GM18858 (cell line): ENCODE measurements at regions not wholly inside any gene's neighbourhood (a gene's known extent, or its start where the extent isn't known, plus 50 kb on each side); places are given as distances from the start of the nearest gene placed in this dataset.

Source experiments
- ATAC-seq: cut with Tn5 transposase; IDR thresholded peaks from one replicate; pipeline ENCODE4 v1.9.1; 2021; ENCODE audit not compliant: unreplicated experiment

DNA sequence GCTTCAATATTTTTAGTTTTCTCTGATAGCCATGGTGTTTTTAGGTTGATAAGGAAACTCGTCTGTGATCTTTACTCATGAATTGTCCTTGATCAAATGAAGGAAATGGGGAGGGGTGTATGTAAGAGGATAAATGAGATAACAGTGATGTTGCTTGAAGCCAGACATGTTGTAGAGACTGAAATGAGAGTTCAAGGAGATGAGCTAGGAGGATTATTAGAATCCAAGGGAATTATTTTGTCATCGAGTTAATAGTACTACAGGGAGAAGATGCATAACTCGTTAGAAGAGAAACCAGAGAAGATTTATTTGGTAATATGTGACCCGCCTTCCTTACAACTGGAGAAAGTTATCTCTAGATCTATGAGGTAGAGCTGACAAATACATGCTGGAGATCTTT lies 371.3 kb upstream of the DDHD1 start:
- no peak for ATAC-seq

DNA sequence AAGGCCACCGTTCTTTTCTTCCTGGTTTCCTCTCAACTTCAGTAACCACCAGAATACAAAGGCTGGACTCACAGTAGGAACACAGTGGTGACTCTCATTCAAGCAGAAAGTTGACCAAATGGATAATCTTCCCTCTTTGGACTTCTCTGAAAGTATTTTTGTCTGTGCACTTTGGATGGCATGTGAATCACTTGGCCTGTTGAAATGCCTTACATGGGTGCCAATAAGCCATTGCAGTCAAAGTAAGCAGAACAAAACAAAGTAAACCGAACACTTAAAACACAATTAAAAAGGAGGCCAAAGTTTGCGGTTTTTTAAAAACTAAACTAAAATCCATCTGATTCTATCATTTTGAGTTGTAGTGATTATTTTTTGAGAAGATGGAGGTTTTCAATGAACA lies 370.1 kb upstream of the DDHD1 start:
- no peak for ATAC-seq

DNA sequence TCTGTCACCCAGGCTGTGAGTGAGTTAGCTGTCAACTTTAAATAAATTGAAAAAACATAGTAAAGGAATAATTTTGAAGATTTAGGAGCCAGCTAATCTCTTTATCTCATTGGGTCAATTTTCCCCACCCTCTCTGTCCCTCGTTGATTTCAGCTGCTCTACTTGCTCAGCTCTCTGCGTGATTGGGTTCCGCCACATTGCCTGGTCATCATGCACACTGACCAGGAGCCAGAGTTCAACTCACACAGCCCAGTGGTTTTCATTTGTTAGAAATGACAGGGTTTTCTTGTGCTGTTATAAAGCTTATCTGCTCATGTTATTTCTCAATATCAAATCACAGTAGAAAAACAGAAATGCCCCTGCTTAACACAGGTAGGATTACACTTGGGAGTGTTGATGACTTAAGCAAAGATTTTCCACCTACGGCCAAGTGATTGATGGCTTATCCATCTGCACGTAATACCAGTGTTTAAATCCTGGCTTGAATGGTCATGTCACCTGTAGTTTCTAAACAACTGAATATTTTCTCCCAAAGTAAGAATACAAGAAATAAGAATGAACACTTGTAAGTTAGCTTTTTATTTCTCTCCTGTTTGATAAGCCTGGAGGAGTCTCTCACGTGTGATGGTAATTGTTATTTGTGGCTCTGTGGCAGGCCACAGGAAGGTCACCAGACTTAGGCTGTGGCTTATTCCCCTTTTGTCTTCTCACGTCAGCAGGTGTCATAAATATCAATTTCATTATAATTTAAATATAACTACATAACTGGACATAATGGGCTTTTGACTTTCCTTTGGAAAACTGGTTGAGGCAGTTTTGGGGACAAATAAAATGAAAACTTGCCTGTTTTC lies 367.2 kb upstream of the DDHD1 start:
- ATAC-seq, result no peak

DNA sequence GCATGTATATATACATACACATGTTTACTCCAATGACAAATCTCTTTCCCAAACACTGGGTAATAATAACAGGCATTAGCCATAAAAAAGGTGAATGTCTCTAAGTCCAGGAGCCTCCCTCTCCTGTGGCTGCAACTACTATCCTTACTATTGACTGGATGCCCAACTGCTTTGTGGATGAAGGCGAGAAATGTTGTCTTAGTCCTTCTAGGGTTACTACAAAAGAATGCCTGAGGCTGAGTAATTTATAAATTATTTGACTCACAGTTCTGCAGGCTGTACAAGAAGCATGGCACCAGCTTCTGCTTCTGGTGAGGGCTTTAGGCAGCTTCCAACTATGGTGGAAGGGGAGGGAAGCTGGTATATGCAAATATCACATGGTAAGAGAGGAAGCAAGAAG lies 366.0 kb upstream of the DDHD1 start:
- no peak for ATAC-seq

DNA sequence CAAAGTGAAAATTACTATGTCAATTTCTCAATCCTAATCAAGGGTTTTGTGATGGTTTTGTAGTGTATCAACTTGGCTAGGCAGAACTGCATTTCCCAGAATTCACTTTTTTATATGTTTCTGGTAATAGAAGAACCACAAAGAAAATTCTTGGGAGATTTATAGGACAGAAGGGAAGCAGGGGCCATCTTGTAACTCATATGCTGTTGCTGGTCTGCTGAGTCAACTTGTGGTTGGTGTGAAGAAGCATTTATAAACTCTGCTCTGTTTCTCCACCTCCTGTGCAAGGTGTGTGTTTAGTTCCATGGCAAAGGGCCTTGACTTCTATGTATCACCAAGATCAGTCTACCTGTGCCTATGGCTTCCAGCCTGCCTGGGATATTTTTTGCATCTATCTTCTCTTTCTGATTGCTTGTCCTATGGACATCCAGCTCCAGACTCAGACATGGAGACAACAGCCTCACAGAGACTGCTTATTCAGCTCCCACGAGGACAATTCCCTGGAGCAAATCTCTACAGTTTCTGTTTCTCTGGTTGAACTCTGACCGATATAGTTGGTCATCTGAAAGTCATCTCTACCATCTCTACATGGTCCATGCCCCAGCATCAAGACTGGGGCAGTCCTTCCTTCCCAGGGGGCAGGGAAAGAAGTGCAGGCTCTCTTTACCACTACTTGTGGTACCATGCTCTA lies 364.3 kb upstream of the DDHD1 start:
- no peak for ATAC-seq

DNA sequence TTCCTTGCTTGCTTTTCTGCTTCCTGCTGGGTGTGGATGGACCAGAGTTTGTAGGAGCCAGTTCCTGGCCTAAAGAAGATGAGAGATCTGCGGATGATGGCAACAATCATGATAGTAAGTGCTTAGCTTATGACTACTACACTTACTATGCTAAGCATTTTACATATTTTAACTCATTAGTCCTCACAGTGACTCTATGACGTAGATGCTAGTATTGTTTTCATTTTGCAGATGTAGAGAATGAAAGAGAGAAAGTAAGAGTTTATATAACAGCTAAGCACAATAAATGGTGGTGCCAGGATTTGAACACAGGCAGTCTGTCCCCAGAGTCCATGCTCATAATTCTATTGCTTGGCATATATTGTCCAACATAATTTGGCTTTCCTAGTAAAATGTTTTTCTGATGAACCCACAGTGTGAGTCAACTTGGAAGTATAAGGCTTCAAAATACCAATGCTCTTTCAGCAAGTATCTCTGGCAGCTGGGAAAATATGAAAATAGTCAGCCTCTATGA lies 363.2 kb upstream of the DDHD1 start:
- no peak for ATAC-seq

DNA sequence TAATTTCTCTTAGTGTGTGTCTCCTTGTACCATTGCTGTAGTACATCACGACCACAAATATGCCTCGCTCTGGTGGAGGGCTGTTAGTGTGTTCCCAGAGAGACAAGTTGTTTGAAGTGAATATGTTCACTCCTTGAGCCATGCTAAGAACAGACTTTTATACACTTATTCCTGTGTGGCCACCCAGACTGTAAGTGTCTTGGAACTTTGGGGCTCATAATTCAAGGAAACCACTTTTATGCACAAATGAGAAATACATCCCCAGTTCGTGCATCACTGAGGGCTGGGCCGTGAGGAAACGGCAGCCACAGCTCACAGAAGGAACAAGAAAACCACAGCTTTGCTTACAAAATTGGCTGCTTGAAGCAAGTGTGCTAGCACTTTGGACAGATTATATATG lies 362.2 kb upstream of the DDHD1 start:
- no peak for ATAC-seq

DNA sequence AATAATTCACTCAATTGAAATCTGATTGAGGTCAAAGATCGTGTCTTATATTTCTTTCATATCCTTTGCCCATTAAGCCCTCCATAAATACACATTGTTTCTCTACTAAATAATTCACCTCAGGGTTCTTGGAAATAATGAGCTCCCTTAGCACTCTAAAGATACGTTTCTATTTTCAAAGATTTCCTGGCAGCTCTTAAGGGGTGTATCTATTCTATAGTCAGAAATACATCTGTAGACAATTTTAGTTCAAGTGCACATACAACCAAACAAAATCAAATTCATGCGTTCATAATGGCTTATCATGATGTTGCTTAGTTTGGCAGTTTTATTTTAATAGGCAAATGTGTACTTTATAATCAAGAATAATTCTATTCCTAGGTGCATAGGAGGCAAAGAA lies 361.1 kb upstream of the DDHD1 start:
- no peak for ATAC-seq

DNA sequence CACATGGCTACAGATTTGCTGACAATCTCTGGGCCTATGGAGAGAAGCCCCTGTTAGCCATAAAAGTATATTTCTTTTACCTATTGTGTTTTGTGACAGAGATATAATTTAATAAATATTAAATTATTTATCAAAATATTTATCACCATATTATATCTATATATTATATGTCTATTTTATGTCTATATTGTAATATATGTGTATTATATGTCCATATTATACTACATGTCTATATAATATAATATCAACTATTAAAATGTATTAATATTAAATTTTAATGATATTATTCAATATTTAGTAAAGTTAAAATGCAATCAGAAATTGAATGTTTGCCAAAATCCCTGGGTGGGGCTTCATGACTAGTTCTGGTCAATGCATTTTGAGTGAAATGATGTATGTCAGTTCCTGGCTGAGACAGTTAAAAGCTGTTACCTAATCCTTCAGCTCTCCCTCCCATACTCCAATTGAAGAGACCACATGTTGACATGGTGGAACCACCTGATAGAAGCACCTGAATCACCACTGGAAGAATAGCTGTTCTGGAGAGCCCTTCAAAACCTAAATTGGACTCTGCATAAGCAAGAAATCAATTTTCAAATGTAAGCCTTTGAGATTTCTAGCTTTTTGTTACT lies 357.3 kb upstream of the DDHD1 start:
- no peak for ATAC-seq

DNA sequence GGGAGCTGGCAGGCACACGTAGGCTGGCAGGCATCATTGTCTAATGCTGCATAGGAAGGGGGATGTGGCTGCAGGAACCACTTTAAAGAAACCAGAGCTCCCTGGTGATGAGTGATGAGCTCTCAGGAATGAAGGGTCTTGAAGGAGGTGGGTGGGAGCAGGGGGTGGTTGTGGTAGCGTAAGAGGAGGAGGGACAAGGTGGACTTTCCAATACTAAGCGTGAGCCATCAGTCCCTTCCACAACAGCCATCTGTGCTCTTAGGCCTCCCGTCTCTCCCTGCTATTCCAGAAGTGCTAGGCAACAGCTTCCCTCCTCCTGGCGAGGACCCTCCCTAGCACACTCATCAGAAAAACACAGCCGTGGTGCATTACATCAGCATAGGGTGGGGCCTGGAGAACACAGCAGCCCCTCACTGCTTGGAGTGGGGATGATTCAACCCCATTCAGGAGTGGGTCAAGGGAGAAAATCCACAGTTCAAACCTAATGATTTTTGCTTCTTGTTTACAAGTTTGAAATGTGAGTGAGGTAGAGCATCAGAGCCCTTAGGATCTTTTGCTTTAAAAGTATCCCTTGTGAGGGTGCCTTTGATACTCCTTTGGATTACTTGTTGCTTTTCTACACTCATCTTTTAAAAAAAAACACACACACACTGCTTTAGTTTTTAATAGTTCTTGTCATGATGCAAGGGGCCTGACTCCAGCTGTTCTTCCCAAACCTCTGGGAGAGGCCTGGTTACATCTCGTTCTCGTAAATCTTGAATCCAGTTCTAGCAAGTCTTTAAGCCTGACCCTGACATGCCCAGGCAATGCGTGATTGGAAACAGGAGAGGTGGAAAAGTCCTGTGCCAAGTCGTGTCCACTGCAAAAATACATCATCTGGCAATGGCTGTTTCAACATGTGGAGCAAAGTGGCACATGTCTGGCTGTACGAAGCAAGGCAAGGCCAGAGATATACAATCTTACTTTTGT lies 356.4 kb upstream of the DDHD1 start:
- no peak for ATAC-seq

DNA sequence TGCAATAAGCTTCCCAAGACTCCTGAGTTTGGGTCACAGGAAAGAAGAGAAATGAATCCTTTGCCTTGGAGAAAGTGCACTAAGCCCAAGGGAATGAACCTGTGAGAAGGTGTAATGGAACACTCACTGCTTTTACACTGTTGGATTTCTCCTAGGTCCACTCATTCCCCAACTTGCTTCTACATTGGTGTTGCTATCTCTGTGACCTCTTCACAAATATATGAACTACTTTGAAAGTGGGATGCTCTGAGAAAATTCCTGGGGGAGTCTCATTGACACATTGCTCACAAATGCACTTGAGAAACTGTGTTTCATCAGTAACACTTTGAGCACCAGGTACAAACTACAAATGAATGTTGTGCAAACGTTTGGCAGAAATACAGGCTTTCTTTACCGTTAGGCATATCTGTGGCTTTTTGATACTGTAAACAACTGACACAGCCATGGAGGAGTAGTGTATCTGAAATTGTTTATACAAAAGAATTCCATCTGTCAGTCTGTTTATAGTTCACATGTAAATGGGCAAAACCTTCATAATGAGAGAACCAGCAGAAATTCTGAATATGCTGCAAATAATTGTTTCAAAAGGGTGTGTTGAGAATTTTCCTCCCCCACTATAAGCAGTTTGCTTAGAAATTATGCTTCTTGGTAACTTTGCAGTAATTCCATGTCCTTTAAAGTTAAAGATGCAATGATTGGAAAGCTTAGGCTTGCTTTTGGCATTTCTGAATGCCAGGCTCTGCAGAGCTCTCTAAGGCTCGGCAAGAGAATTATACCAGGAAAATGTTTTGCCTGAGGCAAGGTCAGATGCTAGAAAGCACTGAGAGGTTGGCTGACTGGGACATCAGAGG lies 348.5 kb upstream of the DDHD1 start:
- no peak for ATAC-seq

DNA sequence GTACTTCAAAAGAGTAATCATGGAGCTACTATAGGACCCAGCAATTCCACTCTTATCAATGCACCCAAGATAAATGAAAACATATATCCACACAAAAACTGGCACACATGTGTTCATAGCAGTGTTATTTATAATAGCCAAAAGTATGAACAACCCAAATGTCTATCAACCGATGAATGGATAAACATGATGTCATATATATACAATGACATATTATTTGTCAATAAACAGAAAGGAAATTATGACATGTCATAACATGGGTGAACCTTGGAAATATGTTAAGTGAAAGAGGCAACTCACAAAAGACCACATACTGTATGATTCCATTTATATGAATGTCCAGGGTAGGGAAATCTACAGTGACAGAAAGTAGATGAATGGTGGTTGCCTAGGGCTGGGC lies 347.1 kb upstream of the DDHD1 start:
- ATAC-seq, result no peak

DNA sequence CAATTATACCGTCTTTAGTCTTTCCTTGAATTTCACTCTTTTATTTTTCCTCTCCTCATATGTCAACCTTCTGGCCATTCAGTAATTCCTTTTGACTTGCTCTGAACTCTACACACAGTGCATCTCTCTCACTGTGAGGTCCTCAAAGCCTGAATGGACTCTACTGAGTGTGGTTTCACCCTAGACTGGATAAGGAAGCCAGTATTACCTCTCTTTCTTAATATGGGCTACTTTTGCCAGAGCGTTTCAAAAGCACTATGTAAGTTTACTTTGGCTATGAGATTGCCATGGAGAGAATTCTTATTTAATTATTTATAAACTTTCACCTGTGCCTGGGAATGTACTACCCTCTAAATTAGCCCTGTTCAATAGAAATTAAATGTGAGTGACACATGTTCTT lies 343.5 kb upstream of the DDHD1 start:
- no peak for ATAC-seq

DNA sequence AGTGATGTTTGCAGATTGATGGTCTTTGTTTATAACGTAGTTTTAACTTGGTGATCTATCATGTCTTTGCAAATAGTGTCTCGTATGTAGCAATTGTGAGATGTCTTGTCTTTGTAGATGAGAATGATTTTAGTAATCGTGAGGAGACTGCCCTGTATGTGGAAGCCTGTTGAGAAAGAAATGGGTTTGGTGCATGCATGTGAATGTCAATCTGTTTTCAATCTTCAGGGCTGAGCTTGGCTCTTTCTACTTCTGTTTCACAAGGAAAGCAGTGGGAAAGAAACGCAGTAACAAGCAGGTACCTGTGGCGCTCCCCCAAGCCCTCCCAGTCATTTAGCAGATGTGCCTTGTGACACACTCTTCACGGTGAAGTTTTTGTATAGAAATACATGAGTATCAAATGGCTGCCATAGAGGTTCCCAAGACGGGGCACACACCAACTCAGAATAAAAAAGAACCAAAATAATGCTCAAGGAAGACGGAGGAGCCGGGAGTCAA lies 342.8 kb upstream of the DDHD1 start:
- no peak for ATAC-seq

DNA sequence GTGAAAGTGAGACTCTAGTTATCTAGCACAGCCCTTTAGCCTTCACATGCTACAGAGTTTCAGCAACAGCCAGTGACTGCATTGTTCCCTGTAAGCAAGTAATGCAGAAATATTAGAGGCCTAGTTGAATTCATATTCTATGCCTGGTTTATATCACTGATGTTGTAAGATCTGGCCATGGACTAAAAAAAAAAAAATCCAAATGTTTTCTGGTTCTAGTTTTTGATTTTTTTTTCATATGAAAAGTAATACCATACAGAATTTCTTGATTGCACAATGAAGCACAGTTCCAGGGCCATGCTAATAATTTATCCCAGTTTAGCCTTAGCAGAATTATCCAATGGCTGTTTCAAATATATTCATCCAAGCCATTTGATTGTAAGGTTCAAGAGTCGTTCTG lies 341.5 kb upstream of the DDHD1 start:
- no peak for ATAC-seq

DNA sequence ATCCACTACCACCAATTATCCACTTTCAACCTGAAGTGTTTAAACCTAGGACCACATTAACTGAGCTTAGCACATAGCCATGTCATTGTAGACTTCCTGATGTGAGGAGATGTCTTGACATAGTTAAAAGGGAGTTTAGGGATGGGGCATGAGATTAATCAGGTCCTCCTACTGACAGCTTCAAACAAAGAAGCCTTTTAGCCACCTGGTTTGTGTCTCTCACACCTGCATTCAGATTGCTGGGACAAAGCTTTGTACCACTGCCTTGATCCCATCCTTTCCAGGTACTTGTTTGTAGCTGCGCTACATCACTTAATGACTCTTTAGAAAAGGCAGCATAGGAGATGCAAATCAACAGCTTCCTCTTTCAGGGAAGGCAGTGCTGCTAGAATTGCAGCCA lies 340.7 kb upstream of the DDHD1 start:
- ATAC-seq, result no peak

DNA sequence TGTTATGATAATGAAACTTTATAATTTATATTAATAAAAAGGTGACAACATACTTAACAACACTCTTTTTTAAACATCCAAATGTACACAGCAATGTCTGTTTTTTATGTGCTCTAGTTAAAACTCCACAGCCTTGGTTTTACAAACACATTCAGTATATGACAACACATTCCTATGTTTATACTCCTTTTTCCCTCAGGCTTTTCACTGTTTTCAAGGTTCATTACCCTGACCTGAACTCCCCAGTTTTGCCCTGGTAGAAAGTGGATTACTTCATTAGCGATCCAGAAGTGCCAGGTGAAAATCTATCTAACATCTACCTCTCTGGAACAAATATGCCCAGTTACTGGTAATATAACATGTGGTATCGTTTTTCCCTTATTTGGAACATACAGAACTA lies 340.2 kb upstream of the DDHD1 start:
- no peak for ATAC-seq

DNA sequence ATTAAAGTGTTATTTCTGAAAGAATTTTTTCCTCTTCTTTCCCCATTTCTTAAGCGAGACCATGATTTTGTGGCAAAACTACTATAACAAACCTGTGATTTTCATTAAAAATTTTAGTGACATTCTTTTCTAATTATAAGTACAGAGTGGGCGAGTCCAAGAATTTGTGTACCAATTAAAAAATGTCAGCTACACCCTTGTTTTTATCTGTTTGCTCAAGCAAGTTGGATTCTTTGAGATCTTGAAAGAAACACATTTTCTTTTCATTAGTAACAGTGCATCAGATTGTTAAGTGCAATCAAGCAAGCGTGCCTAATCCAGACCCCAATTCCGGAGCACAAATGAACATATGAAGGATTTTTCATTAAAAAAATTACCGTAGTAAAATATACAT lies 338.8 kb upstream of the DDHD1 start:
- no peak for ATAC-seq

DNA sequence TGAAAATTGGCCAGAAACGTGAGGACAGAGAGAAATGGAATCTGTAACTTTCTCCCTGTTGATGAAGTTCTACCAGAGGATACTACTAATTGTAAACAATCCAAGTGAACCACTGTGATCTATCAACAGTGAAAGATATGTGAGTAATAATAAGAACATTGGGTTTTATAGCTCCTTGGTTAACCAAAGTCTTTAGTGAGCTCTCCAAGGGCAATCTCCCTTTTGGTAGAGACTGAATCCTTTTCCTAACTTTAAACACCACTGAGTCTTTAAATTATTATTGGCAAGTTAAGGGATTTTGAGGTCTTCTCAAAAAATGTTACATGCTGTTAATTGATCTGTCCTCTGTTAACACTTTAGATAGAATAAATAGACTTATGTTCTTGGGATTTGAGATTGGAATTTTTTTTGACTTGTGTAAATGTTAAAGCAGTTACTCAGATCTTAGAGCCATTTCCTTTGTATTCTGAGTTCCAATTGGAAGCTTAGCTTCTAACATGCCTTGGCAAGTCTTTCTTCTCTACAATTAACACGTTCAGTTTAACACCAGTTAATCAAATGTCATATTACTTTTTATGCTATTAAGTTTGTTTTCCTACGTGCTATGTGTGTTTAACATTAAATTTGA lies 338.2 kb upstream of the DDHD1 start:
- no peak for ATAC-seq
